ENCODE measurements at regions not wholly inside any gene's neighbourhood (a gene's known extent, or its start where the extent isn't known, plus 50 kb on each side); places are given as distances from the start of the nearest gene placed in this dataset.

- TF ChIP-seq EZH2 (IDR thresholded peaks at IDR 0.05; ENCODE audit: low read length, unreplicated experiment) (no peak), EZH2phosphoT487 (IDR thresholded peaks at IDR 0.05; ENCODE audit: borderline replicate concordance, low read length) (no peak), CTCF (conservative IDR thresholded peaks at IDR 0.05; ENCODE audit: low read depth, low read length) (no peak)
- ChIA-PET CTCF (no interaction called here), POLR2A (ENCODE audit: unreplicated experiment) (no interaction called here)
- Histone ChIP-seq H3K36me3 (ENCODE audit: low read depth, low read length) (no peaks in the 10 kb centered on the region), H2AFZ (ENCODE audit: low read length) (no peak overlapping the region), H3K27me3 (ENCODE audit: low read length) (no peaks in the 10 kb centered on the region), H4K20me1 (ENCODE audit: low read length) (no peaks in the 10 kb centered on the region), H3K4me3 (ENCODE audit: low read length) (no peak overlapping the region), H3K4me1 (ENCODE audit: insufficient read depth, low read length) (peaks cover 7% of the 10 kb centered on the region; the same call in 1 of the 2 replicates), H3K4me2 (ENCODE audit: low read length) (no peak overlapping the region), H3K9me2 (replicated peaks; ENCODE audit: low read length) (no peaks in the 10 kb centered on the region), H3K79me2 (ENCODE audit: low read length) (no peaks in the 10 kb centered on the region), H3K9ac (ENCODE audit: low read length) (no peak overlapping the region), H3F3A (ENCODE audit: low read length, unreplicated experiment) (no peaks in the 10 kb centered on the region), H3K27ac (ENCODE audit: low read length) (no peak overlapping the region), H3K9me3 (ENCODE audit: low read length) (no peaks in the 10 kb centered on the region)
- no TSS peak for BruUV-seq (replicated peaks)
- DNase-seq = no peak
- ATAC-seq = no peak
- intact Hi-C loops (cut with micrococcal nuclease) = no loop called here
Observed at GRCh38 chr10:31702954-31703353, 225.7 kb downstream of the ARHGAP12 start.

GRCh38 chr10:31702005-31702404, 226.6 kb downstream of the ARHGAP12 start:
- intact Hi-C loops (cut with micrococcal nuclease) = no loop called here
- H3K9me3 ChIP-seq (ENCODE audit: low read length) = no peaks in the 10 kb centered on the region
- POLR2A ChIA-PET (ENCODE audit: unreplicated experiment) = no interaction called here
- no peaks in the 10 kb centered on the region; the same call in 1 of the 2 replicates for H3K4me1 ChIP-seq (ENCODE audit: insufficient read depth, low read length)
- DNase-seq = no peak
- H3K27ac ChIP-seq (ENCODE audit: low read length) = no peak overlapping the region
- no peak overlapping the region for H3K9ac ChIP-seq (ENCODE audit: low read length)
- CTCF ChIA-PET = no interaction called here
- no peaks in the 10 kb centered on the region for H3F3A ChIP-seq (ENCODE audit: low read length, unreplicated experiment)
- H3K36me3 ChIP-seq (ENCODE audit: low read depth, low read length) = no peaks in the 10 kb centered on the region
- ATAC-seq = no peak
- no peak overlapping the region for H3K4me3 ChIP-seq (ENCODE audit: low read length)
- no peaks in the 10 kb centered on the region for H3K9me2 ChIP-seq (replicated peaks; ENCODE audit: low read length)
- no TSS peak for BruUV-seq (replicated peaks)
- no peaks in the 10 kb centered on the region for H4K20me1 ChIP-seq (ENCODE audit: low read length)
- H3K79me2 ChIP-seq (ENCODE audit: low read length) = no peaks in the 10 kb centered on the region
- no peak for TF ChIP-seq EZH2phosphoT487 (IDR thresholded peaks at IDR 0.05; ENCODE audit: borderline replicate concordance, low read length)
- TF ChIP-seq CTCF (conservative IDR thresholded peaks at IDR 0.05; ENCODE audit: low read depth, low read length) = no peak
- TF ChIP-seq EZH2 (IDR thresholded peaks at IDR 0.05; ENCODE audit: low read length, unreplicated experiment) = no peak
- H3K4me2 ChIP-seq (ENCODE audit: low read length) = no peak overlapping the region
- no peak overlapping the region for H2AFZ ChIP-seq (ENCODE audit: low read length)
- no peaks in the 10 kb centered on the region for H3K27me3 ChIP-seq (ENCODE audit: low read length)

- TF ChIP-seq EZH2 (IDR thresholded peaks at IDR 0.05; ENCODE audit: low read length, unreplicated experiment) (no peak), CTCF (conservative IDR thresholded peaks at IDR 0.05; ENCODE audit: low read depth, low read length) (no peak), EZH2phosphoT487 (IDR thresholded peaks at IDR 0.05; ENCODE audit: borderline replicate concordance, low read length) (no peak)
- BruUV-seq (replicated peaks) = no TSS peak
- Histone ChIP-seq H3K4me3 (ENCODE audit: low read length) (no peak overlapping the region), H3K9me2 (replicated peaks; ENCODE audit: low read length) (no peaks in the 10 kb centered on the region), H3K79me2 (ENCODE audit: low read length) (no peaks in the 10 kb centered on the region), H3K27ac (ENCODE audit: low read length) (no peak overlapping the region), H4K20me1 (ENCODE audit: low read length) (no peaks in the 10 kb centered on the region), H3K4me2 (ENCODE audit: low read length) (no peak overlapping the region), H3F3A (ENCODE audit: low read length, unreplicated experiment) (no peaks in the 10 kb centered on the region), H3K9ac (ENCODE audit: low read length) (no peak overlapping the region), H2AFZ (ENCODE audit: low read length) (no peak overlapping the region), H3K27me3 (ENCODE audit: low read length) (no peaks in the 10 kb centered on the region), H3K4me1 (ENCODE audit: insufficient read depth, low read length) (no peaks in the 10 kb centered on the region; the same call in 1 of the 2 replicates), H3K36me3 (ENCODE audit: low read depth, low read length) (no peaks in the 10 kb centered on the region), H3K9me3 (ENCODE audit: low read length) (no peaks in the 10 kb centered on the region)
- intact Hi-C loops (cut with micrococcal nuclease) = no loop called here
- no peak for ATAC-seq
- DNase-seq = no peak
- POLR2A ChIA-PET (ENCODE audit: unreplicated experiment) = no interaction called here
- CTCF ChIA-PET = no interaction called here
Observed at GRCh38 chr10:31701546-31701945, 227.1 kb downstream of the ARHGAP12 start.

Measured in PC-3 (cell line).